Common myeloid progenitor, CD34-positive (primary cell): ENCODE measurements at regions not wholly inside any gene's neighbourhood (a gene's known extent, or its start where the extent isn't known, plus 50 kb on each side); places are given as distances from the start of the nearest gene placed in this dataset.

Source experiments
- CTCF ChIA-PET: fragments of 350-600 bp; sonication (Branson Sonifier 250); formaldehyde crosslinking; loops from one replicate; lab custom pipeline; 2021; ENCODE audit warnings: antibody characterized with exemption; lab: Charles Lee
- POLR2A ChIA-PET: fragments of 350-600 bp; sonication (Branson Sonifier 250); formaldehyde crosslinking; loops from one replicate; lab custom pipeline; 2021; ENCODE audit warnings: antibody characterized with exemption; lab: Charles Lee
- DNase-seq, 3 donors: peaks; one replicate each; pipeline versions ENCODE4 v3.0.0 to v3.0.0-alpha.2; 2013
- H3K27ac ChIP-seq, 2 experiments: 1 replicate in 1 of 2; 2 replicates in 1 of 2; pipeline ENCODE4 v1.7.0; 2013; ENCODE audit warnings: inconsistent platforms in 2 of 2, low read length in 2 of 2, mild to moderate bottlenecking in 2 of 2, low read depth in 1 of 2, moderate library complexity in 1 of 2; ENCODE audit not compliant: severe bottlenecking in 2 of 2, insufficient read depth in 1 of 2, poor library complexity in 1 of 2
- H3K27me3 ChIP-seq, 5 experiments: replicated peaks in 2 of 5; 1 replicate in 3 of 5; 2 replicates in 2 of 5; pipeline versions ENCODE4 v1.6.1 to v1.7.0; 2013; ENCODE audit warnings: low read length in 4 of 5, mild to moderate bottlenecking in 2 of 5, moderate library complexity in 2 of 5, inconsistent platforms in 1 of 5; ENCODE audit not compliant: insufficient read depth in 5 of 5, control insufficient read depth in 4 of 5
- H3K36me3 ChIP-seq, 4 experiments: 1 replicate in 2 of 4; 2 replicates in 2 of 4; pipeline versions ENCODE4 v1.6.1 to v1.7.0; 2013; ENCODE audit warnings: low read length in 3 of 4, control low read depth in 1 of 4, mild to moderate bottlenecking in 1 of 4; ENCODE audit not compliant: control insufficient read depth in 4 of 4, insufficient read depth in 4 of 4
- H3K4me1 ChIP-seq, 4 experiments: 1 replicate in 3 of 4; 2 replicates in 1 of 4; pipeline versions ENCODE4 v1.6.1 to v1.7.1; 2013; ENCODE audit warnings: low read length in 3 of 4, mild to moderate bottlenecking in 3 of 4, control low read depth in 1 of 4, inconsistent platforms in 1 of 4, moderate library complexity in 1 of 4; ENCODE audit not compliant: control insufficient read depth in 4 of 4, insufficient read depth in 4 of 4; ENCODE audit errors: control extremely low read depth in 1 of 4
- H3K4me3 ChIP-seq, 7 experiments: 1 replicate in 4 of 7; 2 replicates in 3 of 7; pipeline versions ENCODE4 v1.5.1 to v1.7.0; 2013; ENCODE audit warnings: mild to moderate bottlenecking in 7 of 7, low read length in 6 of 7, moderate library complexity in 6 of 7, inconsistent platforms in 2 of 7, low read depth in 2 of 7, control low read depth in 1 of 7; ENCODE audit not compliant: insufficient read depth in 4 of 7, control insufficient read depth in 1 of 7; ENCODE audit errors: extremely low read depth in 1 of 7
- H3K9me3 ChIP-seq, 5 experiments: 1 replicate in 4 of 5; 2 replicates in 1 of 5; pipeline versions ENCODE4 v1.6.1 to v1.7.1; 2013; ENCODE audit warnings: low read length in 4 of 5, mild to moderate bottlenecking in 2 of 5, inconsistent platforms in 1 of 5, low read depth in 1 of 5, moderate library complexity in 1 of 5; ENCODE audit not compliant: control insufficient read depth in 4 of 5, insufficient read depth in 2 of 5; ENCODE audit errors: control extremely low read depth in 1 of 5
- WGBS: methylation state at CpG from one replicate; pipeline ENCODE4 v1.1.5; 2013; ENCODE audit not compliant: insufficient coverage; 5-methylcytosine and 5-hydroxymethylcytosine counted together

DNA sequence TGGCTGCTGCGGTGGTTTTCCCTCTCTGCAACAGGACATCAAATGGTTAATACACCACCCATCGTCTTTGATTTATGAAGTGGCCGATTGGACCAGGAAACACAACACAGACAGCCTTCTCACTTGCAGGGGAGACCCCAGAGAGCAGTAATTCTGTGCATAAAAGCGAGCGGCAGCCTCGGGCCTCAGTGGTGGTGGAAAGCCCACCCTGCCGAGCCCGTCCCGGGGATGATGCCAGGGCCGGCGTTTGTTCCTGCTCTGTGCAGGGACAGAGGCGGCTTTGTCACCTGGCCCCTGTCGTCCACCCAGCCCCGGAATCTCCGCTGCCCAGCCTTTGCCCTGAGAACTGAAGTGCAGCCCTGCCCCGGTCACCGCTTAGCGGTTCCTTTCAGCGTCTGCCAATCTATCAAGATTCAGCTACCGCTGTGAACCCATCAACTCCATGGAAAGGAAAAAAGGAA, 184.4 kb downstream of the TSHZ3 start:
- peaks cover 0 to 3% (median 0%) of the 10 kb centered on the region in 4 experiments for H3K4me1 ChIP-seq
- DNase-seq, result no peak
- H3K27ac ChIP-seq, result no peak overlapping the region
- WGBS, result 13% methylated on average over 16 of the region's 20 CpGs
- no peaks in the 10 kb centered on the region for H3K36me3 ChIP-seq
- CTCF ChIA-PET, result no interaction called here
- H3K4me3 ChIP-seq, result no peak overlapping the region
- POLR2A ChIA-PET, result no interaction called here
- H3K9me3 ChIP-seq, result no peaks in the 10 kb centered on the region
- H3K27me3 ChIP-seq, result peaks cover 0 to 42% (median 23%) of the 10 kb centered on the region in 5 experiments

DNA sequence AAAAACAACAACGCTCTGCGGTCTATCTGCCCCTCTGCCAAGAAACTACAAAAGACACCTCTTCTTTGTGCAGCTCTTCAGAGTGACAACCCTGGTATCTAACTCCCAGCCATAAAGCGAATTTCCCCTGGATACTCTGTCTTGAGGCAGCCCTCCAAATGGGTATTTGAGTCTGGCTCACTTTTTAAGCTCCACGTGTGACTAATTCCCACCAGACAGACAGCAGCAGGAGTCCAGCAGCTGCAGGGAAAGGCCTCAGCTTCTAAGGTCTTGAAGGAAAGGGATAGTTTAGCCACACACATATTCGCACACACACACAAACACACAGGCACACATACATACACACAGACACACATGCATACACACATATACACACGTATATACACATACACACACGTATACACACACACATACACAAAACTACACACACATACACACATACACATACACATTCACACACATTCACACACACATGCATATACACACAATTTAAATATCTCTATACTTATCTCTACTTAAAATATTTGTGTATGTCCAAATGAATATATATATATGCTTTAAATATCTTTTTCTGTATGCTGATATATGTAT, 188.8 kb downstream of the TSHZ3 start:
- ChIA-PET POLR2A (no interaction called here), CTCF (no interaction called here)
- no peak overlapping the region for H3K27ac ChIP-seq
- no peaks in the 10 kb centered on the region for H3K36me3 ChIP-seq
- no peak overlapping the region for H3K4me3 ChIP-seq
- H3K9me3 ChIP-seq, result no peaks in the 10 kb centered on the region
- 100% methylated on average over 6 of the region's 7 CpGs for WGBS
- peaks cover 0 to 3% (median 0%) of the 10 kb centered on the region in 4 experiments for H3K4me1 ChIP-seq
- no peak for DNase-seq
- peaks cover 0 to 22% (median 15%) of the 10 kb centered on the region in 5 experiments for H3K27me3 ChIP-seq

DNA sequence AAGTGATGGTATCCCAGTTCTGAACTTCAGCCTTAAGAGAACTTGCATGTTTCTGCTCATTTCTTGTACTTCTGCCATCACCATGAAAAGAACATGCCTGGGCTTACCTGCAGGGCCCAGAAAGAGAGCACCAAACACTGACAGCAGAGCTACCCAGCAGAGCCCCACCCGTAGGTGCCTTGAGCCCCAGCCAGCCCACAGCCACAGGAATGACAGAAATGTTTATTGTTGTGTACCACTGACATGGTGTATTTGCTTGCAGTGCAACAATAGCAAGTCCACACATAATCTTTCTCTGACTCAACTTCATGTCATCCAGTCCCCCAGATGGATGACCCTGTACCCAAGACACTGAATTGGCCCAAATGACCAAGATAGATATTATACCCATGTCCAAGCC, 195.2 kb downstream of the TSHZ3 start:
- no peak for DNase-seq
- WGBS, result 100% methylated on average over 1 of the region's 1 CpG
- no peaks in the 10 kb centered on the region for H3K4me1 ChIP-seq
- ChIA-PET POLR2A (no interaction called here), CTCF (no interaction called here)
- no peaks in the 10 kb centered on the region for H3K9me3 ChIP-seq
- no peaks in the 10 kb centered on the region for H3K36me3 ChIP-seq
- no peak overlapping the region for H3K4me3 ChIP-seq
- H3K27ac ChIP-seq, result no peak overlapping the region
- no peaks in the 10 kb centered on the region for H3K27me3 ChIP-seq

DNA sequence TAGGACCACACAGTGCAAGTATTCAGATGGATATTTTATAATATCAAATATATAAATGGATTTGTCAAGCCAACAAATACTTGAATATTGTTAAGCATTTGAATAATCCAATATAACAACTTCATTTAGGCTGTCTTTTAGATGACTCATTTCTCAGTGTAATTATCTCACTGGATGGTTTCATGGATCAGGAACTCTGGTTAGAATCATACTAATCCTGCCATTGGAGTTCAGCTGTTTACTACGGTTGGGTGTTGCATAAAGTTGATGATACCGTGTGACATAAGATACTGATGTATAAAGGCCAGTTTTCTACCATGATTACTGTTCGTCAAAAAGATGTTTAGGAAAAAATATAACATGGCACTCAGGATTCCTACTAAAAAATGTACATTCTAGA, 196.3 kb downstream of the TSHZ3 start:
- CTCF ChIA-PET, result no interaction called here
- Histone ChIP-seq H3K9me3 (no peaks in the 10 kb centered on the region), H3K27ac (no peak overlapping the region), H3K4me3 (no peak overlapping the region), H3K4me1 (no peaks in the 10 kb centered on the region), H3K36me3 (no peaks in the 10 kb centered on the region), H3K27me3 (no peaks in the 10 kb centered on the region)
- POLR2A ChIA-PET, result no interaction called here
- no peak for DNase-seq
- 100% methylated on average over 1 of the region's 3 CpGs for WGBS

DNA sequence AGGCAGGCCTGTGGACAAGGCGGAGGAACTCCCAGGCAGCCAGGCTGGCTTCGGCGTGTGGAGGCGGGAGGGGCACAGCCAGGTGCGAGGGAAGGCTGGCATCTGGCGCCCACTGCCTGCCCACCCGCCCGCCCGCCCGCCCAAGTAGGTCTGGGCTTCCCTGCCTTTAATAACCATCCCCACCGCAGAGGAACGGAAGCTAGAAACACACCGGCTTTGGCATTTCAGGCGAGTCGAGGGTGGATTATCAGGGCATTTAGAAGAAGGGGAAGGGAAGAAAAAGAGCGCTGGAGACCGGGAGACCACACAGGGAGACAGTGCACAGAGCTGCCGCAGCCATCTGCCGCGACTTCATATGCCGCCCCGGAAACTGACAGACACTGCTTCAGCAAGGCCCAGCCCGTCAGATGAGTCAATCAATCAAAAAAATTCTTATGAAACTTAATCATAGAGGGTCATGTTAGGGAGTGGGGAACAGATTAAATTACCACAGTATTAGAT, 199.7 kb downstream of the TSHZ3 start:
- CTCF ChIA-PET, result no interaction called here
- DNase-seq, result no peak

DNA sequence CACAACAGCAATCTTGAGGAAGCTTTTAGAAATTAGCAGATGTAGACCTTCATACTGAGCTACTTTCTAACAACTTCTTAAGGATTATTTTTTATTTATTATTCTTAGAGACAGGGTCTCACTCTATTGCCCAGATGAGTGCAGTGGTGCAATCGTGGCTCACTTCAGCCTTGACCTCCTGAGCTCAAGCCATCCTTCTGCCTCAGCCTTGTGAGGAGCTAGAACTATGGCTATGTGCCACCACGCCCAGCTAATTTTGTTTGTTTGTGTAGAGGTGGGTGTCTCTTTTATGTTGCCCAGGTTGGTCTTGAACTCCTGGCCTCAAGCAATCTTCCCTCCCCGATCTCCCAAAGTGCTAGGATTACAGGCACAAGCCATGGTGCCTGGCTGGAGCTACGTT, 200.6 kb downstream of the TSHZ3 start:
- Histone ChIP-seq H3K4me3 (no peak overlapping the region), H3K27me3 (no peaks in the 10 kb centered on the region), H3K9me3 (no peaks in the 10 kb centered on the region), H3K27ac (no peak overlapping the region), H3K36me3 (no peaks in the 10 kb centered on the region), H3K4me1 (no peaks in the 10 kb centered on the region)
- WGBS, result 93% methylated on average over 3 of the region's 4 CpGs
- no peak for DNase-seq
- ChIA-PET CTCF (no interaction called here), POLR2A (no interaction called here)

More for the DNA sequence above, 199.7 kb downstream of the TSHZ3 start:
- WGBS, result 95% methylated on average over 4 of the region's 23 CpGs
- Histone ChIP-seq H3K4me3 (no peak overlapping the region), H3K4me1 (no peaks in the 10 kb centered on the region), H3K9me3 (no peaks in the 10 kb centered on the region), H3K27me3 (no peaks in the 10 kb centered on the region), H3K27ac (no peak overlapping the region), H3K36me3 (no peaks in the 10 kb centered on the region)
- POLR2A ChIA-PET, result no interaction called here

DNA sequence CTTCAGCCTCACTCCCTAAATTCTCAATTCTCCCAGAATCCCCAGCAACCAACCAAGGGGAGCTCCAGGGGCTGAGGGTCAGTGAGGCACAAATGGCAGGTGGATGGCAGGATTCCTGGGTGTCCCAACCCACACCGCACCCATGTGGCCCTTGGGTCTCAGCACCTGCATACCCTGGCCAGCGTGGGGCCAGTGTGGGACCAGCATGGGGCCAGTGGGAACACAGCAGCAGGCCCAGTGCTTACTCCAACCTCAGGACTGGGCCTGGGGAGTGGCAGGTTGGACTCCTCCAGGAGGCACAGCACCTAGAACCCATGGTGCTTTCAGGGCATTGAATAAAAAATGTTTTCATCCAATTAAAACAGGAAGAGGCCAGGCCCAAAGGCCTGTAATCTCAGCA, 202.0 kb downstream of the TSHZ3 start:
- Histone ChIP-seq H3K36me3 (no peaks in the 10 kb centered on the region), H3K27ac (no peak overlapping the region), H3K4me1 (no peaks in the 10 kb centered on the region), H3K9me3 (no peaks in the 10 kb centered on the region), H3K4me3 (no peak overlapping the region), H3K27me3 (no peaks in the 10 kb centered on the region)
- ChIA-PET CTCF (no interaction called here), POLR2A (no interaction called here)
- DNase-seq, result no peak
- WGBS, result 100% methylated on average over 1 of the region's 2 CpGs
